Stomach smooth muscle (tissue), 2 donors: ENCODE measurements at regions not wholly inside any gene's neighbourhood (a gene's known extent, or its start where the extent isn't known, plus 50 kb on each side); places are given as distances from the start of the nearest gene placed in this dataset.

Experiments
- H3K27ac ChIP-seq: one replicate; pipeline ENCODE4 v1.7.0; 2013; ENCODE audit warnings: mild to moderate bottlenecking, low read length, inconsistent platforms
- H3K27me3 ChIP-seq, 2 donors: one replicate each; pipeline ENCODE4 v1.7.0; 2013; ENCODE audit warnings: low read length in 2 of 2; ENCODE audit not compliant: insufficient read depth in 2 of 2, control insufficient read depth in 1 of 2
- H3K36me3 ChIP-seq, 2 donors: one replicate each; pipeline ENCODE4 v1.7.0; 2013; ENCODE audit warnings: low read length in 2 of 2; ENCODE audit not compliant: control insufficient read depth in 2 of 2, insufficient read depth in 2 of 2
- H3K4me1 ChIP-seq: one replicate; pipeline ENCODE4 v1.7.0; 2013; ENCODE audit warnings: low read length; ENCODE audit not compliant: control insufficient read depth, insufficient read depth
- H3K4me3 ChIP-seq, 2 donors: one replicate each; pipeline ENCODE4 v1.7.0; 2013; ENCODE audit warnings: low read length in 2 of 2
- H3K9ac ChIP-seq, 2 donors: one replicate each; pipeline ENCODE4 v1.7.0; 2013; ENCODE audit warnings: low read length in 2 of 2, mild to moderate bottlenecking in 1 of 2
- H3K9me3 ChIP-seq, 2 donors: one replicate each; pipeline ENCODE4 v1.7.0; 2013; ENCODE audit warnings: low read length in 2 of 2; ENCODE audit not compliant: control insufficient read depth in 2 of 2
- donor health status: healthy.
- donor health status: Pancreatic carcinoma.

- Histone ChIP-seq H3K27me3 (no peaks in the 10 kb centered on the region), H3K9me3 (no peaks in the 10 kb centered on the region), H3K27ac (no peak overlapping the region), H3K9ac (no peak overlapping the region), H3K4me3 (no peak overlapping the region), H3K36me3 (no peaks in the 10 kb centered on the region), H3K4me1 (no peaks in the 10 kb centered on the region)
Measured at GRCh38 chr1:60573121-60573520, 499.6 kb upstream of the C1orf87 start.

- H3K4me1 ChIP-seq = no peaks in the 10 kb centered on the region
- H3K4me3 ChIP-seq = no peak overlapping the region
- H3K27me3 ChIP-seq = no peaks in the 10 kb centered on the region
- no peak overlapping the region for H3K9ac ChIP-seq
- no peaks in the 10 kb centered on the region for H3K36me3 ChIP-seq
- no peak overlapping the region for H3K27ac ChIP-seq
- no peaks in the 10 kb centered on the region for H3K9me3 ChIP-seq
Measured at GRCh38 chr1:60572378-60572777, 498.8 kb upstream of the C1orf87 start.

GRCh38 chr1:60571811-60572210, 498.2 kb upstream of the C1orf87 start:
- H3K4me3 ChIP-seq = no peak overlapping the region
- no peaks in the 10 kb centered on the region for H3K27me3 ChIP-seq
- no peaks in the 10 kb centered on the region for H3K9me3 ChIP-seq
- no peak overlapping the region for H3K9ac ChIP-seq
- H3K36me3 ChIP-seq = no peaks in the 10 kb centered on the region
- no peak overlapping the region for H3K27ac ChIP-seq
- H3K4me1 ChIP-seq = no peaks in the 10 kb centered on the region

GRCh38 chr1:60569189-60569588, 495.6 kb upstream of the C1orf87 start:
- Histone ChIP-seq H3K27ac (no peak overlapping the region), H3K9ac (no peak overlapping the region), H3K9me3 (no peaks in the 10 kb centered on the region), H3K4me1 (no peaks in the 10 kb centered on the region), H3K27me3 (no peaks in the 10 kb centered on the region), H3K36me3 (no peaks in the 10 kb centered on the region), H3K4me3 (no peak overlapping the region)

GRCh38 chr1:60567256-60567655, 493.7 kb upstream of the C1orf87 start:
- H3K9ac ChIP-seq = no peak overlapping the region
- no peaks in the 10 kb centered on the region for H3K27me3 ChIP-seq
- no peaks in the 10 kb centered on the region for H3K9me3 ChIP-seq
- H3K4me1 ChIP-seq = no peaks in the 10 kb centered on the region
- H3K4me3 ChIP-seq = no peak overlapping the region
- no peak overlapping the region for H3K27ac ChIP-seq
- no peaks in the 10 kb centered on the region for H3K36me3 ChIP-seq

- no peaks in the 10 kb centered on the region for H3K4me1 ChIP-seq
- H3K27ac ChIP-seq = no peak overlapping the region
- H3K36me3 ChIP-seq = no peaks in the 10 kb centered on the region
- H3K27me3 ChIP-seq = no peaks in the 10 kb centered on the region
- H3K9me3 ChIP-seq = no peaks in the 10 kb centered on the region
- no peak overlapping the region for H3K9ac ChIP-seq
- no peak overlapping the region for H3K4me3 ChIP-seq
Measured at GRCh38 chr1:60564916-60565750, 491.6 kb upstream of the C1orf87 start.

GRCh38 chr1:60563777-60564535, 490.4 kb upstream of the C1orf87 start:
- H3K27me3 ChIP-seq = no peaks in the 10 kb centered on the region
- H3K4me1 ChIP-seq = no peaks in the 10 kb centered on the region
- H3K27ac ChIP-seq = no peak overlapping the region
- H3K9me3 ChIP-seq = no peaks in the 10 kb centered on the region
- H3K4me3 ChIP-seq = no peak overlapping the region
- no peak overlapping the region for H3K9ac ChIP-seq
- H3K36me3 ChIP-seq = no peaks in the 10 kb centered on the region

GRCh38 chr1:60562740-60563139, 489.2 kb upstream of the C1orf87 start:
- H3K36me3 ChIP-seq = no peaks in the 10 kb centered on the region
- H3K27ac ChIP-seq = no peak overlapping the region
- no peaks in the 10 kb centered on the region for H3K27me3 ChIP-seq
- H3K9ac ChIP-seq = no peak overlapping the region
- no peaks in the 10 kb centered on the region for H3K4me1 ChIP-seq
- H3K9me3 ChIP-seq = no peaks in the 10 kb centered on the region
- H3K4me3 ChIP-seq = no peak overlapping the region

GRCh38 chr1:60560701-60561100, 487.1 kb upstream of the C1orf87 start:
- H3K36me3 ChIP-seq = no peaks in the 10 kb centered on the region
- H3K4me1 ChIP-seq = no peaks in the 10 kb centered on the region
- H3K9me3 ChIP-seq = no peaks in the 10 kb centered on the region
- no peaks in the 10 kb centered on the region for H3K27me3 ChIP-seq
- H3K4me3 ChIP-seq = no peak overlapping the region
- H3K9ac ChIP-seq = no peak overlapping the region
- no peak overlapping the region for H3K27ac ChIP-seq

GRCh38 chr1:60558236-60558635, 484.7 kb upstream of the C1orf87 start:
- H3K36me3 ChIP-seq = no peaks in the 10 kb centered on the region
- H3K9ac ChIP-seq = no peak overlapping the region
- H3K4me1 ChIP-seq = no peaks in the 10 kb centered on the region
- H3K27me3 ChIP-seq = no peaks in the 10 kb centered on the region
- no peaks in the 10 kb centered on the region for H3K9me3 ChIP-seq
- no peak overlapping the region for H3K4me3 ChIP-seq
- H3K27ac ChIP-seq = no peak overlapping the region

- H3K9ac ChIP-seq = no peak overlapping the region
- H3K27me3 ChIP-seq = no peaks in the 10 kb centered on the region
- no peak overlapping the region for H3K27ac ChIP-seq
- no peaks in the 10 kb centered on the region for H3K36me3 ChIP-seq
- H3K9me3 ChIP-seq = no peaks in the 10 kb centered on the region
- H3K4me1 ChIP-seq = no peaks in the 10 kb centered on the region
- no peak overlapping the region for H3K4me3 ChIP-seq
Measured at GRCh38 chr1:60553730-60554129, 480.2 kb upstream of the C1orf87 start.
